ENCODE measurements at regions not wholly inside any gene's neighbourhood (a gene's known extent, or its start where the extent isn't known, plus 50 kb on each side); places are given as distances from the start of the nearest gene placed in this dataset.

- TF ChIP-seq CTCF (IDR thresholded peaks at IDR 0.05) (no peak), EZH2 (IDR thresholded peaks at IDR 0.05; ENCODE audit: borderline replicate concordance, insufficient read depth, low read depth, low read length, poor library complexity, severe bottlenecking) (no peak)
These were observed 465.0 kb downstream of the AACS start for GRCh38 chr12:125530201-125530600.

All from B cell (primary cell).